SU-DHL-6 (cell line): ENCODE measurements at regions not wholly inside any gene's neighbourhood (a gene's known extent, or its start where the extent isn't known, plus 50 kb on each side); places are given as distances from the start of the nearest gene placed in this dataset.

Source experiments
- CTCF ChIP-seq: fragments of 200-600 bp; sonication (generic); IDR thresholded peaks from one replicate; pipeline ENCODE4 v1.5.1; 2017; ENCODE audit warnings: antibody characterized with exemption, mild to moderate bottlenecking, low read length, moderate library complexity; ENCODE audit not compliant: insufficient read depth, poor library complexity, severe bottlenecking
- EZH2phosphoT487 ChIP-seq: fragments of 200-600 bp; sonication (generic), shearing (Covaris generic); conservative IDR thresholded peaks from 2 replicates; pipeline ENCODE4 v1.6.1; 2018; ENCODE audit warnings: mild to moderate bottlenecking, antibody characterized with exemption, low read length, moderate library complexity, mixed read lengths

DNA sequence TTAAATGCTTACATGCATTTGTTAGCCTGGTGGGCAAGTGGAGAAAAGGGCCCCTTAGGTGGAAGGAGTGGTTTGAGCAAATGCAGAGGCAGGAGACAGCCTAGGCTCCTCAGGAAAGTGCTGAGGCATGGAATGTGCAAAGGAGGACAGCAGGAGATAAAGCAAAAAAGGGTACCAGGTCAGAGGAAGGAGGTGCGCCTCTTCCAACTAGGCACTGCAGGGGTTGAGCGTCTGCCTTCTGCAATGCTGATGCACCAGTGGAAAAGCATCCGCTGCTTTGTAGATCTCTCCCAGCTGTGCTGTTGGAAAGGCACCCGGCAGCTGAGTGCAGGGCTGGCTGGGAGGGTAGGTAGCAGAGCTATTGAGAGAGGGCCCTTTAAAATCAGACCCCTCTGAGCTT, 287.0 kb upstream of the XYLT1 start:
- TF ChIP-seq CTCF (no peak), EZH2phosphoT487 (no peak)
